HG02610 (cell line): ENCODE measurements at regions not wholly inside any gene's neighbourhood (a gene's known extent, or its start where the extent isn't known, plus 50 kb on each side); places are given as distances from the start of the nearest gene placed in this dataset.

ENCODE experiments used
- ATAC-seq: cut with Tn5 transposase; IDR thresholded peaks from one replicate; pipeline ENCODE4 v1.9.1; 2021; ENCODE audit warnings: mild to moderate bottlenecking, moderate library complexity; ENCODE audit not compliant: unreplicated experiment

- no peak for ATAC-seq
Measured at GRCh38 chr18:1993866-1994265, 577.4 kb downstream of the METTL4 start.

- no peak for ATAC-seq
Measured at GRCh38 chr18:1994471-1994870, 576.8 kb downstream of the METTL4 start.

- no peak for ATAC-seq
Measured at GRCh38 chr18:1995041-1995612, 576.2 kb downstream of the METTL4 start.

- no peak for ATAC-seq
Measured at GRCh38 chr18:1998121-1998520, 573.2 kb downstream of the METTL4 start.

GRCh38 chr18:1999387-1999786 is 571.9 kb downstream of the METTL4 start:
- ATAC-seq, result no peak

GRCh38 chr18:2002151-2002550 is 569.2 kb downstream of the METTL4 start:
- ATAC-seq, result no peak

- ATAC-seq, result no peak
Measured at GRCh38 chr18:2002604-2003003, 568.7 kb downstream of the METTL4 start.

- ATAC-seq, result no peak
Measured at GRCh38 chr18:2009942-2010697, 561.2 kb downstream of the METTL4 start.

- ATAC-seq, result no peak
Measured at GRCh38 chr18:2027016-2027415, 544.3 kb downstream of the METTL4 start.

- no peak for ATAC-seq
Measured at GRCh38 chr18:2027756-2028155, 543.5 kb downstream of the METTL4 start.

- no peak for ATAC-seq
Measured at GRCh38 chr18:2028986-2029385, 542.3 kb downstream of the METTL4 start.

- no peak for ATAC-seq
Measured at GRCh38 chr18:2030647-2031046, 540.7 kb downstream of the METTL4 start.

GRCh38 chr18:2032036-2032435 is 539.3 kb downstream of the METTL4 start:
- ATAC-seq, result no peak

GRCh38 chr18:2035056-2035455 is 536.2 kb downstream of the METTL4 start:
- ATAC-seq, result no peak

- no peak for ATAC-seq
Measured at GRCh38 chr18:2036086-2036485, 535.2 kb downstream of the METTL4 start.

GRCh38 chr18:2040279-2040678 is 531.0 kb downstream of the METTL4 start:
- ATAC-seq, result no peak

GRCh38 chr18:2049986-2050385 is 521.3 kb downstream of the METTL4 start:
- no peak for ATAC-seq

GRCh38 chr18:2050702-2051201 is 520.6 kb downstream of the METTL4 start:
- no peak for ATAC-seq

- ATAC-seq, result no peak
Measured at GRCh38 chr18:2053490-2054089, 517.7 kb downstream of the METTL4 start.

GRCh38 chr18:2059336-2059735 is 512.0 kb downstream of the METTL4 start:
- no peak for ATAC-seq

GRCh38 chr18:2060086-2060485 is 511.2 kb downstream of the METTL4 start:
- ATAC-seq, result no peak

GRCh38 chr18:2070631-2071030 is 500.7 kb downstream of the METTL4 start:
- ATAC-seq, result no peak
